Breast epithelium (tissue), 4 donors: ENCODE measurements at regions not wholly inside any gene's neighbourhood (a gene's known extent, or its start where the extent isn't known, plus 50 kb on each side); places are given as distances from the start of the nearest gene placed in this dataset.

Experiments
- DNase-seq, 2 donors: peaks; one replicate each; pipeline ENCODE4 v3.0.0-alpha.2; 2019; ENCODE audit warnings: low spot score in 2 of 2
- H3K27ac ChIP-seq, 2 donors: fragments of 200-600 bp; sonication (generic) in 1 of 2; one replicate each; pipeline ENCODE4 v1.5.1; 2016 to 2019; ENCODE audit warnings: mild to moderate bottlenecking in 1 of 2
- H3K27me3 ChIP-seq, 2 donors: fragments of 200-600 bp; sonication (generic) in 1 of 2; one replicate each; pipeline versions ENCODE4 v1.5.1 to v1.6.0; 2017 to 2019; ENCODE audit warnings: control low read depth in 1 of 2, mild to moderate bottlenecking in 1 of 2
- H3K36me3 ChIP-seq: fragments of 200-600 bp; one replicate; pipeline ENCODE4 v1.5.1; 2019
- H3K4me1 ChIP-seq, 2 donors: fragments of 200-600 bp; sonication (generic); one replicate each; pipeline ENCODE4 v1.5.1; 2016 to 2019; ENCODE audit warnings: control low read depth in 1 of 2
- H3K4me3 ChIP-seq, 3 donors: fragments of 200-600 bp; sonication (generic); 1 replicate in 2 of 3; 2 replicates in 1 of 3; pipeline ENCODE4 v1.5.1; 2016 to 2019; ENCODE audit warnings: mild to moderate bottlenecking in 3 of 3, moderate library complexity in 2 of 3
- H3K9me3 ChIP-seq, 2 donors: fragments of 200-600 bp; sonication (generic) in 1 of 2; one replicate each; pipeline ENCODE4 v1.5.1; 2016 to 2019; ENCODE audit warnings: control low read depth in 1 of 2
- POLR2A ChIP-seq: fragments of 450-650 bp; IDR thresholded peaks from one replicate; pipeline ENCODE4 v1.6.1; 2016; ENCODE audit warnings: antibody characterized with exemption, mild to moderate bottlenecking, moderate library complexity
- POLR2AphosphoS5 ChIP-seq, 3 donors: sonication (generic); formaldehyde crosslinking; IDR thresholded peaks; one replicate each; pipeline ENCODE4 v1.6.1; 2017; ENCODE audit warnings: antibody characterized with exemption in 3 of 3
- intact Hi-C: fragments of 100-400 bp; cut with DNase I; formaldehyde crosslinking; loops from one replicate; pipeline ENCODE4 v1.15.1; 2023; ENCODE audit warnings: low total_unique reads
- TF ChIP-seq, protein P1 (sequence below), 3 donors: fragments of 450-650 bp; IDR thresholded peaks; one replicate each; pipeline ENCODE4 v1.5.1; 2016 to 2017; ENCODE audit warnings: antibody characterized with exemption in 3 of 3, mild to moderate bottlenecking in 3 of 3, moderate library complexity in 3 of 3

DNA sequence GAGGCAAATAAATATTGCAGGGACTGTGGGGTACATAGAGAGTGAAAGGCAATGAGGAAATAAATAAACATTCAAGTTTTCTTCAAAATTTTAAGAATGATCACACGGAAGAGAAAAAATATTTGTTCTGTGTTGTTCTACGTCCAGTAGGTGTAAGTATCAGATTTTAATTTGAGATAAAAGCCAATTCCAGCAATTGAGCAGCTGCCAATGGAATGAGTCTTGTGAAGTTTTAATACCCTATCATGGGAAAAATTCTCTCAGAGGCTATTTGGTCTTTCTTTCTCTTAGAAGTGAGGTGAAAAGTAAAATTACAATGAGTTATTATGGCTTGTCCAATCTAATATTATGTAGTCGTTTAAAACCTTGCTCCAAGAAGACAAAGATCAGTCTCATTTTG is 195.7 kb upstream of the CITED2 start:
- TF ChIP-seq POLR2AphosphoS5 (IDR thresholded peaks at IDR 0.05) = no peak
- TF ChIP-seq, protein P1, sequence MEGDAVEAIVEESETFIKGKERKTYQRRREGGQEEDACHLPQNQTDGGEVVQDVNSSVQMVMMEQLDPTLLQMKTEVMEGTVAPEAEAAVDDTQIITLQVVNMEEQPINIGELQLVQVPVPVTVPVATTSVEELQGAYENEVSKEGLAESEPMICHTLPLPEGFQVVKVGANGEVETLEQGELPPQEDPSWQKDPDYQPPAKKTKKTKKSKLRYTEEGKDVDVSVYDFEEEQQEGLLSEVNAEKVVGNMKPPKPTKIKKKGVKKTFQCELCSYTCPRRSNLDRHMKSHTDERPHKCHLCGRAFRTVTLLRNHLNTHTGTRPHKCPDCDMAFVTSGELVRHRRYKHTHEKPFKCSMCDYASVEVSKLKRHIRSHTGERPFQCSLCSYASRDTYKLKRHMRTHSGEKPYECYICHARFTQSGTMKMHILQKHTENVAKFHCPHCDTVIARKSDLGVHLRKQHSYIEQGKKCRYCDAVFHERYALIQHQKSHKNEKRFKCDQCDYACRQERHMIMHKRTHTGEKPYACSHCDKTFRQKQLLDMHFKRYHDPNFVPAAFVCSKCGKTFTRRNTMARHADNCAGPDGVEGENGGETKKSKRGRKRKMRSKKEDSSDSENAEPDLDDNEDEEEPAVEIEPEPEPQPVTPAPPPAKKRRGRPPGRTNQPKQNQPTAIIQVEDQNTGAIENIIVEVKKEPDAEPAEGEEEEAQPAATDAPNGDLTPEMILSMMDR (IDR thresholded peaks at IDR 0.05) = no peak
- TF ChIP-seq POLR2A = no peak
- no peaks in the 10 kb centered on the region for H3K4me1 ChIP-seq
- intact Hi-C loops = no loop called here
- DNase-seq = no peak
- no peaks in the 10 kb centered on the region for H3K36me3 ChIP-seq
- no peak overlapping the region for H3K27ac ChIP-seq
- H3K27me3 ChIP-seq = no peaks in the 10 kb centered on the region
- H3K4me3 ChIP-seq = no peak overlapping the region
- no peaks in the 10 kb centered on the region for H3K9me3 ChIP-seq

GRCh38 chr6:139569566-139569965 is 195.1 kb upstream of the CITED2 start:
- H3K27me3 ChIP-seq = no peaks in the 10 kb centered on the region
- H3K27ac ChIP-seq = no peak overlapping the region
- no peak for DNase-seq
- TF ChIP-seq POLR2A (no peak), POLR2AphosphoS5 (IDR thresholded peaks at IDR 0.05) (no peak)
- TF ChIP-seq, protein P1 (IDR thresholded peaks at IDR 0.05) = no peak
- H3K4me3 ChIP-seq = no peak overlapping the region
- intact Hi-C loops = no loop called here
- H3K36me3 ChIP-seq = no peaks in the 10 kb centered on the region
- no peaks in the 10 kb centered on the region for H3K4me1 ChIP-seq
- H3K9me3 ChIP-seq = no peaks in the 10 kb centered on the region

DNA sequence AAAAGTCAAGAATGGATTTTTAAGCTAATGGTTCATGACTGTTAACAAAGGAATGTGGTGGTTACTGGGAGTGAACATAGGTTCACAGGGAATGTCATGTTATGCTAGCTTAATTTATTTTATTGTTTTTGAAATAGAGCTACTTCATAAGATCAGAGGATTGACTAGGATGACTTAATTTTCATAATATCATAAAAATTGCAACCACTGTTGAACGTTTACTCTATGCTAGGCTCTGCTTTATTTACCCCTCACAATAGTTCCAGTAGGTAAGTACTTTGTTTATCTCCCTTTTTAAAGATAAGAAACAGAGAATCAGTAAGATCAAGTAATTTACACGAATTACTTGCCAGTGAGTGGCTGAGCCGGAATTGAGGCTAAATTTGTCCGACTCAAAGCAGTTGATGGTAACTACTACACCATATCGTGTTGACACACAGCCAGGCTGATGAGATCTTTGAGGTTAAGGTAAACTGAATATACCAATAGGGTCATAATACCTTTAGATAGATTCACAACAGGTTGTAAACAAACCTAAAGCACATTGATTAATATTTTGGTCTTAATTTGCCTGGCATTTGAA is 194.6 kb upstream of the CITED2 start:
- no peak for DNase-seq
- Histone ChIP-seq H3K27me3 (no peaks in the 10 kb centered on the region), H3K9me3 (no peaks in the 10 kb centered on the region), H3K27ac (peak overlapping the region in 1 of 2 donors; percentile 43), H3K4me1 (no peaks in the 10 kb centered on the region), H3K36me3 (no peaks in the 10 kb centered on the region), H3K4me3 (no peak overlapping the region)
- TF ChIP-seq POLR2AphosphoS5 (IDR thresholded peaks at IDR 0.05) = no peak
- TF ChIP-seq, protein P1 (IDR thresholded peaks at IDR 0.05) = no peak
- TF ChIP-seq POLR2A = no peak
- intact Hi-C loops = no loop called here

- Histone ChIP-seq H3K27ac (no peak overlapping the region), H3K36me3 (no peaks in the 10 kb centered on the region), H3K9me3 (no peaks in the 10 kb centered on the region), H3K4me1 (no peaks in the 10 kb centered on the region), H3K4me3 (no peak overlapping the region), H3K27me3 (no peaks in the 10 kb centered on the region)
- DNase-seq = no peak
- TF ChIP-seq, protein P1 (IDR thresholded peaks at IDR 0.05) = no peak
- TF ChIP-seq POLR2A (no peak), POLR2AphosphoS5 (IDR thresholded peaks at IDR 0.05) (no peak)
- intact Hi-C loops = no loop called here
Observed at GRCh38 chr6:139568151-139568955, 193.9 kb upstream of the CITED2 start.

DNA sequence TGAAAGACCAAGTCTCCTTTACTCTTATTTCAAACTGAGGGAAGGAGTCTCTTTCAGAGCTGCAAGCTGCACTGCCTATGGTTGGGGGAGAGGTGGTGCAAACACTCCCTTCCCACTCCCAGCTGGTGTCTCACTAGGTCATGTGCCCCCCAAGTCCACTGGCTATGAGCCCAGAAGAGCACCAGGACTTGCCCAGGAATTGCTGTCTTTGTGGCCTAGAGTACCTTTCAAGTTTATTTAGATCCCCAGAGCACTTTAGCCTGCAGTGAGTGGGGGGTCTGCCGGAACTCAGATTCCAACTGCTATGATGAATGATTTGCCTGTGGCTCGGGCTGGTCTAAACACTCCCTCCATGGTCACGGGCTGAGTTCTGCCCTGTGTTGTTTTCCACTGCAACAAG is 192.6 kb upstream of the CITED2 start:
- no peak overlapping the region for H3K4me3 ChIP-seq
- H3K4me1 ChIP-seq = no peaks in the 10 kb centered on the region
- no peak overlapping the region for H3K27ac ChIP-seq
- intact Hi-C loops = no loop called here
- H3K27me3 ChIP-seq = no peaks in the 10 kb centered on the region
- H3K9me3 ChIP-seq = no peaks in the 10 kb centered on the region
- TF ChIP-seq POLR2A = no peak
- no peak for TF ChIP-seq POLR2AphosphoS5 (IDR thresholded peaks at IDR 0.05)
- TF ChIP-seq, protein P1 (IDR thresholded peaks at IDR 0.05) = no peak
- no peak for DNase-seq
- no peaks in the 10 kb centered on the region for H3K36me3 ChIP-seq
